Lung (tissue), 11 donors: ENCODE measurements at regions not wholly inside any gene's neighbourhood (a gene's known extent, or its start where the extent isn't known, plus 50 kb on each side); places are given as distances from the start of the nearest gene placed in this dataset.

Experiments used
- ATAC-seq: fragments of 200-7000 bp; cut with Tn5 transposase; one replicate; pipeline ENCODE4 v1.9.1; 2020; ENCODE audit warnings: moderate number of reproducible peaks; ENCODE audit not compliant: insufficient read depth, low FRiP score
- DNase-seq, 3 donors: peaks; one replicate each; pipeline ENCODE4 v3.0.0-alpha.2; 2013 to 2017
- H3K27ac ChIP-seq, 2 donors: one replicate each; pipeline ENCODE4 v1.5.1; 2013; ENCODE audit warnings: mild to moderate bottlenecking in 2 of 2, moderate library complexity in 2 of 2, control low read depth in 1 of 2, inconsistent platforms in 1 of 2, low read depth in 1 of 2, low read length in 1 of 2
- H3K27me3 ChIP-seq, 3 donors: one replicate each; pipeline ENCODE4 v1.5.1; 2013; ENCODE audit warnings: low read length in 2 of 3; ENCODE audit not compliant: control insufficient read depth in 3 of 3, insufficient read depth in 3 of 3
- H3K36me3 ChIP-seq, 4 donors: one replicate each; pipeline ENCODE4 v1.5.1; 2013; ENCODE audit warnings: low read length in 4 of 4, mild to moderate bottlenecking in 1 of 4, moderate library complexity in 1 of 4; ENCODE audit not compliant: control insufficient read depth in 4 of 4, insufficient read depth in 4 of 4
- H3K4me1 ChIP-seq, 5 donors: one replicate each; pipeline ENCODE4 v1.5.1; 2013; ENCODE audit warnings: low read length in 5 of 5, mild to moderate bottlenecking in 2 of 5, moderate library complexity in 1 of 5; ENCODE audit not compliant: control insufficient read depth in 5 of 5, insufficient read depth in 5 of 5
- H3K4me3 ChIP-seq: one replicate; pipeline ENCODE4 v1.5.1; 2013; ENCODE audit warnings: mild to moderate bottlenecking, control low read depth, moderate library complexity
- H3K9ac ChIP-seq, 2 donors: one replicate each; pipeline ENCODE4 v1.5.1; 2013; ENCODE audit warnings: low read length in 2 of 2, control low read depth in 1 of 2; ENCODE audit not compliant: insufficient read depth in 1 of 2
- H3K9me3 ChIP-seq, 4 donors: one replicate each; pipeline ENCODE4 v1.5.1; 2013; ENCODE audit warnings: low read length in 3 of 4, mild to moderate bottlenecking in 1 of 4, moderate library complexity in 1 of 4; ENCODE audit not compliant: control insufficient read depth in 4 of 4, insufficient read depth in 3 of 4
- CTCF ChIP-seq: IDR thresholded peaks from 2 replicates; pipeline ENCODE4 v1.5.1; 2012; ENCODE audit warnings: mild to moderate bottlenecking; ENCODE audit errors: control extremely low read depth, extremely low read depth
- WGBS, 2 donors: extraction: QIAGEN DNeasy Blood & Tissue Kit; methylation state at CpG; one replicate each; pipeline ENCODE4 v1.1.7; 2013; 5-methylcytosine and 5-hydroxymethylcytosine counted together
- donor health status: control.
- donor health status: control.
- donor health status: Bipolar disorder and iron deficiency.
- donor health status: healthy.
- donor health status: DM: yes; HTN: yes; CAD: no.

GRCh38 chr6:114650891-114651290, 308.1 kb upstream of the HS3ST5 start:
- DNase-seq (no peak), ATAC-seq (no peak)
- Histone ChIP-seq H3K36me3 (no peaks in the 10 kb centered on the region), H3K27ac (no peak overlapping the region), H3K9ac (no peak overlapping the region), H3K4me3 (no peak overlapping the region), H3K4me1 (peaks cover 0 to 1% (median 0%) of the 10 kb centered on the region in 5 donors), H3K9me3 (no peaks in the 10 kb centered on the region), H3K27me3 (no peaks in the 10 kb centered on the region)
- TF ChIP-seq CTCF: no peak
- 83 to 94% methylated on average over 2 of the region's 2 CpGs for WGBS, 2 donors

- Histone ChIP-seq H3K4me3 (no peak overlapping the region), H3K27me3 (no peaks in the 10 kb centered on the region), H3K9ac (no peak overlapping the region), H3K9me3 (no peaks in the 10 kb centered on the region), H3K36me3 (no peaks in the 10 kb centered on the region), H3K4me1 (peaks cover 0 to 1% (median 0%) of the 10 kb centered on the region in 5 donors), H3K27ac (no peak overlapping the region)
- TF ChIP-seq CTCF: no peak
- ATAC-seq: no peak
- DNase-seq: no peak
- 71 to 81% methylated on average over 2 of the region's 2 CpGs for WGBS, 2 donors
Observed at GRCh38 chr6:114649298-114649697, 306.5 kb upstream of the HS3ST5 start.

- no peaks in the 10 kb centered on the region for H3K27me3 ChIP-seq
- no peaks in the 10 kb centered on the region for H3K9me3 ChIP-seq
- H3K9ac ChIP-seq: no peak overlapping the region
- ATAC-seq (no peak), DNase-seq (no peak)
- WGBS, 2 donors: 67 to 81% methylated on average over 2 of the region's 2 CpGs
- peaks cover 0 to 1% (median 0%) of the 10 kb centered on the region in 5 donors for H3K4me1 ChIP-seq
- H3K4me3 ChIP-seq: no peak overlapping the region
- no peaks in the 10 kb centered on the region for H3K36me3 ChIP-seq
- no peak overlapping the region for H3K27ac ChIP-seq
- TF ChIP-seq CTCF: no peak
Observed at GRCh38 chr6:114648847-114649246, 306.0 kb upstream of the HS3ST5 start.

- WGBS, 2 donors: 36 to 48% methylated on average over 4 of the region's 4 CpGs
- Histone ChIP-seq H3K27me3 (no peaks in the 10 kb centered on the region), H3K9me3 (peaks cover 0 to 4% (median 0%) of the 10 kb centered on the region in 4 donors), H3K4me3 (no peak overlapping the region), H3K9ac (no peak overlapping the region), H3K27ac (no peak overlapping the region), H3K36me3 (no peaks in the 10 kb centered on the region), H3K4me1 (no peaks in the 10 kb centered on the region)
- DNase-seq (no peak), ATAC-seq (no peak)
- TF ChIP-seq CTCF: no peak
Observed at GRCh38 chr6:114638341-114638740, 295.5 kb upstream of the HS3ST5 start.
